Right atrium auricular region (tissue), 2 donors: ENCODE measurements at regions not wholly inside any gene's neighbourhood (a gene's known extent, or its start where the extent isn't known, plus 50 kb on each side); places are given as distances from the start of the nearest gene placed in this dataset.

Source experiments
- DNase-seq: peaks from one replicate; pipeline ENCODE4 v3.0.0-alpha.2; 2019; ENCODE audit warnings: low spot score
- H3K27ac ChIP-seq, 2 donors: fragments of 200-600 bp; sonication (generic); 1 replicate in 1 of 2; 2 replicates in 1 of 2; pipeline ENCODE4 v1.5.1; 2016 to 2019
- H3K27me3 ChIP-seq, 2 donors: fragments of 200-600 bp; sonication (generic); one replicate each; pipeline versions ENCODE4 v1.5.1 to v1.6.0; 2017 to 2019
- H3K36me3 ChIP-seq: fragments of 200-600 bp; sonication (generic); one replicate; pipeline ENCODE4 v1.5.1; 2016
- H3K4me1 ChIP-seq, 2 donors: fragments of 200-600 bp; sonication (generic); one replicate each; pipeline versions ENCODE4 v1.5.1 to v1.6.0; 2017 to 2019
- H3K4me3 ChIP-seq, 2 donors: fragments of 200-600 bp; sonication (generic); 1 replicate in 1 of 2; 2 replicates in 1 of 2; pipeline ENCODE4 v1.5.1; 2017 to 2019; ENCODE audit warnings: mild to moderate bottlenecking in 1 of 2, moderate library complexity in 1 of 2
- H3K9me3 ChIP-seq, 2 donors: fragments of 200-600 bp; sonication (generic); one replicate each; pipeline ENCODE4 v1.5.1; 2019
- CTCF ChIP-seq, 2 donors: fragments of 200-600 bp; sonication (generic); IDR thresholded peaks; one replicate each; pipeline ENCODE4 v1.5.1; 2019; ENCODE audit warnings: antibody characterized with exemption in 2 of 2

DNA sequence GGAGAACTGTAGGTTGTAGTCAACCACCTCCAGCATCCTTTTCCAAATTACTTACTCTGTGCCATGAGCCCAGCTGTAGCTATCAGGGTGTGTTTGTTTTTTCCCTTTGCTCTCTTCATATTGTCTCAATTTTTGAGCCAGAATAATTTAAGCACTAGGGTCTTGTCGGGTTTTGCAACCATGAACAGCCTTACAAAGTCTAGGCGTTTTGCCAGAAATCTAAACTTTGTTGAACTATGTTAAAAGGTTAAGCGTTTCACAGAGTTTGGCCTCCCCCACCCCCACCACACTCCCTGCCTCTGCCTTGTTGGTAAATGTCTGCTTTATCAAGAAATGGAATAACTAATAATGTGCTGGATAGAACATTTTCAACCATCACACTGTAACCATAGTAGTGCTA, 190.6 kb upstream of the TTC29 start:
- H3K27ac ChIP-seq, result peak overlapping the region; percentile 14 to 55
- TF ChIP-seq CTCF (IDR thresholded peaks at IDR 0.05), result no peak
- no peaks in the 10 kb centered on the region for H3K27me3 ChIP-seq
- H3K9me3 ChIP-seq, result no peaks in the 10 kb centered on the region
- peaks cover 0 to 9% of the 10 kb centered on the region in 2 donors for H3K4me1 ChIP-seq
- H3K4me3 ChIP-seq, result no peak overlapping the region
- no peaks in the 10 kb centered on the region for H3K36me3 ChIP-seq
- DNase-seq, result no peak

DNA sequence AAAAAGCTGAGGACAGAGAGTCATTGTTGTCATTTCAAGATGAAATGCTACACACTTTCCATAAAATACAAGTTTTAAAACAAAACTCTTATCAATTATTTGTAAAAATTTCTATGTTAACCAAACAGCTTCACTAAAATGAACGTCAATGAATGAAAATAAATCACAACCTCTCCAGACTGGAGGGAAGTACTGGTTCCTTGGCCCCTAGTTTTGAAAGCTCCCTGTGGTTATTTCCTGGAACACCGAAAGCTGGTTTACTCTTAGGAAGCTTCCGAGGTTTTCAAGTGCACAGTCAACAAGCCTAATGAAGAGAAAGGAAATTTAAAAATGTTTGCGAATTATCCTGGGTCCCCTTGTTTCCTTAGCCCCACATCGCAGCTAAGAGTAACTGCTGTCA, 191.1 kb upstream of the TTC29 start:
- TF ChIP-seq CTCF (IDR thresholded peaks at IDR 0.05), result no peak
- H3K27ac ChIP-seq, result peak overlapping the region; percentile 14 to 55
- no peak for DNase-seq

GRCh38 chr4:147137280-147137679, 191.6 kb upstream of the TTC29 start:
- no peak for TF ChIP-seq CTCF (IDR thresholded peaks at IDR 0.05)

More for the DNA sequence above, 191.1 kb upstream of the TTC29 start:
- no peaks in the 10 kb centered on the region for H3K36me3 ChIP-seq
- H3K9me3 ChIP-seq, result no peaks in the 10 kb centered on the region
- peaks cover 0 to 9% of the 10 kb centered on the region in 2 donors for H3K4me1 ChIP-seq
- H3K4me3 ChIP-seq, result no peak overlapping the region
- no peaks in the 10 kb centered on the region for H3K27me3 ChIP-seq

GRCh38 chr4:147138171-147138570, 192.5 kb upstream of the TTC29 start:
- Histone ChIP-seq H3K4me1 (peaks cover 0 to 9% of the 10 kb centered on the region in 2 donors), H3K36me3 (no peaks in the 10 kb centered on the region), H3K9me3 (no peaks in the 10 kb centered on the region), H3K4me3 (no peak overlapping the region), H3K27ac (peak overlapping the region in 1 of 2 donors; percentile 14), H3K27me3 (no peaks in the 10 kb centered on the region)
- no peak for TF ChIP-seq CTCF (IDR thresholded peaks at IDR 0.05)
- no peak for DNase-seq

More at GRCh38 chr4:147137280-147137679, 191.6 kb upstream of the TTC29 start:
- Histone ChIP-seq H3K36me3 (no peaks in the 10 kb centered on the region), H3K9me3 (no peaks in the 10 kb centered on the region), H3K27me3 (no peaks in the 10 kb centered on the region), H3K4me1 (peaks cover 0 to 9% of the 10 kb centered on the region in 2 donors), H3K4me3 (no peak overlapping the region), H3K27ac (peak overlapping the region; percentile 14 to 55)
- DNase-seq, result no peak

- no peak for TF ChIP-seq CTCF (IDR thresholded peaks at IDR 0.05)
- peaks cover 0 to 9% of the 10 kb centered on the region in 2 donors for H3K4me1 ChIP-seq
- no peak overlapping the region for H3K27ac ChIP-seq
- no peaks in the 10 kb centered on the region for H3K36me3 ChIP-seq
- DNase-seq, result no peak
- H3K4me3 ChIP-seq, result no peak overlapping the region
- no peaks in the 10 kb centered on the region for H3K9me3 ChIP-seq
- no peaks in the 10 kb centered on the region for H3K27me3 ChIP-seq
Measured at GRCh38 chr4:147139455-147140198, 194.0 kb upstream of the TTC29 start.

- Histone ChIP-seq H3K27ac (no peak overlapping the region), H3K27me3 (no peaks in the 10 kb centered on the region), H3K4me1 (no peaks in the 10 kb centered on the region), H3K9me3 (no peaks in the 10 kb centered on the region), H3K36me3 (no peaks in the 10 kb centered on the region), H3K4me3 (no peak overlapping the region)
- DNase-seq, result no peak
- TF ChIP-seq CTCF (IDR thresholded peaks at IDR 0.05), result no peak
Measured at GRCh38 chr4:147151763-147152162, 206.1 kb upstream of the TTC29 start.
